Body of pancreas (tissue), 4 donors: ENCODE measurements at regions not wholly inside any gene's neighbourhood (a gene's known extent, or its start where the extent isn't known, plus 50 kb on each side); places are given as distances from the start of the nearest gene placed in this dataset.

Source experiments
- CTCF ChIP-seq, 7 experiments: fragments of 450-650 bp in 4 of 7; fragments of 200-600 bp in 3 of 7; sonication (generic) in 3 of 7; IDR thresholded peaks; one replicate each; pipeline ENCODE4 v1.5.1; 2016 to 2019; ENCODE audit warnings: antibody characterized with exemption in 7 of 7
- POLR2A ChIP-seq, 3 donors: fragments of 450-650 bp; IDR thresholded peaks; one replicate each; pipeline ENCODE4 v1.6.1; 2016; ENCODE audit warnings: antibody characterized with exemption in 3 of 3, mild to moderate bottlenecking in 2 of 3

DNA sequence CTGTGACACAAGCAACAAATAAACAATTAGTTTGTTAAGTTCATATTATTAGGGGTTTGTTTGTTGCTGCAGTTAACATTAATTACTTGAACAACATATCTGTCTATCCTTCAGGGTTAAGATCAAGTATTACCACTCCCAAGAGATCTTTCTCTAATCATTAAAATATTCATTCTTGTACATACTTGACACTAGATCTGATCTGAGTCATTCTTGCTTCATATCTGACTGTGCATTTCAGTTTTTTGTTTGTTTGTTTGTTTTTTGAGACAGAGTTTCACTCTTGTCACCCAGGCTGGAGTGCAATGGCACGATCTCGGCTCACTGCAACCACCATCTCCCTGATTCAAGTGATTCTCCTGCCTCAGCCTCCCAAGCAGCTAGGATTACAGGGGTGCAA, 613.3 kb upstream of the PLXNA2 start:
- TF ChIP-seq CTCF (IDR thresholded peaks at IDR 0.05): no peak
- TF ChIP-seq POLR2A (IDR thresholded peaks at IDR 0.05): no peak
